ENCODE measurements at regions not wholly inside any gene's neighbourhood (a gene's known extent, or its start where the extent isn't known, plus 50 kb on each side); places are given as distances from the start of the nearest gene placed in this dataset.
"Not testable (repeated sequence)": the region's sequence is repeated elsewhere in the genome, so short reads cannot be mapped to it uniquely, and the experiment has no call there.

DNA sequence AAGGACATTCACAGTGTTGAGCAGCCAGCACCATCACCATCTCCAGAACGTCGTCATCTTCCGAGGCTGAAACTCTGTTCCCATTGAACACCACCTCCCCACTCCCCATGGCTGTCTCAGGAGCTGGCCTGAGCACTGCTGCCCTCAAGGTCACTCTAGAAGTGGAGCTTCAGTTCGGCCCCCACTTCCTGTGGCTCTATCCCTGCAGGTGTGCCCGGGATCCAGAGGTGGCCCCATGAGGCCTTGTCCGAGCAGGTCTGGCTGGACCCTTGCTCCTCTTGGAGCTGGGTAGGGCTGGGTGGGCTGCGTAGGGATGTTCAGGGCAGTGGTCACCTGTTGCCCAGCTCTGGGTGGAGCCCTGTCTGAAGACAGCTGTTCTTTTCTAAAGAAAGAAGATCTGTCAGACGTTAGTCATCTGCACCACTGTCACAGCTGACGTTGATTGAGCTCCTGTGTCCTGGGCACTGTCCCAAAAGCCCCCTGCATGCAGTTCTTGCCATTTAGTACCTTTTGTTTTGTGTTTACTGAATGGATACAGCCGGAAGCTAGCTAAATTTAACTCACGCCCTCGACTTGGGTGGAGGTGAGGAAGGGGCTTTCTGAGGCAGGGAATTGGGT, 75.5 kb upstream of the CLDN5 start:
- TF ChIP-seq CTCF (IDR thresholded peaks at IDR 0.05) (no peak), POLR2A (IDR thresholded peaks at IDR 0.05) (no peak)
- Histone ChIP-seq H3K27me3 (no peaks in the 10 kb centered on the region), H3K4me1 (peaks cover 4% of the 10 kb centered on the region), H3K36me3 (ENCODE audit: low read depth, missing control alignments) (no peaks in the 10 kb centered on the region), H3K27ac (no peak overlapping the region), H3K4me3 (no peak overlapping the region), H3K9me3 (no peaks in the 10 kb centered on the region)
- WGBS, 2 donors, result 74 to 76% methylated on average over 9 to 12 of the region's 12 CpGs
- no peak for DNase-seq
- intact Hi-C loops (cut with DNase I; ENCODE audit: low total_unique reads), result no loop called here

DNA sequence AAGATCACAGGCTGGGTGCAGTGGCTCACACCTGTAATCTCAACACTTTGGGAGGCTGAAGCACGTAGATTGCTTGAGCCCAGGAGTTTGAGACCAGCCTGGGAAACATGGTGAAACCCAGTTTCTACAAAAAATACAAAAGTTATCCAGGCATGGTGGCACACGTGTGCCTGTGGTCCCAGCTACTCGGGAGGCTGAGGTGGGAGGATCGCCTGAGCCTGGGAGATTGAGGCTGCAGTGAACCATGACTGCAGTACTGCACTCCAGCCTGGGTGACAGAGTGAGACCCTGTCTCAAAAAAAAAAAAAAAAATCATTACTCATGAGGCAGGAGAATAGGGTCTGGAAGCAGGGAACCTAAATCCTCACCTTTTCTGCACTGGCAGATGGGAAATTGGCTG, 79.1 kb upstream of the CLDN5 start:
- H3K27ac ChIP-seq; H3K27me3 ChIP-seq; DNase-seq; H3K4me1 ChIP-seq; H3K4me3 ChIP-seq; H3K9me3 ChIP-seq; H3K36me3 ChIP-seq (ENCODE audit: low read depth, missing control alignments); intact Hi-C loops (cut with DNase I; ENCODE audit: low total_unique reads): not testable (repeated sequence)
- 63 to 77% methylated on average over 4 of the region's 4 CpGs for WGBS, 2 donors

- no peak overlapping the region for H3K27ac ChIP-seq
- no peaks in the 10 kb centered on the region for H3K36me3 ChIP-seq (ENCODE audit: low read depth, missing control alignments)
- no peak overlapping the region for H3K4me3 ChIP-seq
- intact Hi-C loops (cut with DNase I; ENCODE audit: low total_unique reads), result no loop called here
- no peaks in the 10 kb centered on the region for H3K9me3 ChIP-seq
- H3K27me3 ChIP-seq, result no peaks in the 10 kb centered on the region
- 68 to 87% methylated on average over 3 of the region's 3 CpGs for WGBS, 2 donors
- peak; percentile 53 for DNase-seq
- H3K4me1 ChIP-seq, result peaks cover 4% of the 10 kb centered on the region
- TF ChIP-seq CTCF (IDR thresholded peaks at IDR 0.05), result no peak
- TF ChIP-seq POLR2A (IDR thresholded peaks at IDR 0.05), result no peak
Measured at GRCh38 chr22:19603767-19604166, 79.6 kb upstream of the CLDN5 start.

DNA sequence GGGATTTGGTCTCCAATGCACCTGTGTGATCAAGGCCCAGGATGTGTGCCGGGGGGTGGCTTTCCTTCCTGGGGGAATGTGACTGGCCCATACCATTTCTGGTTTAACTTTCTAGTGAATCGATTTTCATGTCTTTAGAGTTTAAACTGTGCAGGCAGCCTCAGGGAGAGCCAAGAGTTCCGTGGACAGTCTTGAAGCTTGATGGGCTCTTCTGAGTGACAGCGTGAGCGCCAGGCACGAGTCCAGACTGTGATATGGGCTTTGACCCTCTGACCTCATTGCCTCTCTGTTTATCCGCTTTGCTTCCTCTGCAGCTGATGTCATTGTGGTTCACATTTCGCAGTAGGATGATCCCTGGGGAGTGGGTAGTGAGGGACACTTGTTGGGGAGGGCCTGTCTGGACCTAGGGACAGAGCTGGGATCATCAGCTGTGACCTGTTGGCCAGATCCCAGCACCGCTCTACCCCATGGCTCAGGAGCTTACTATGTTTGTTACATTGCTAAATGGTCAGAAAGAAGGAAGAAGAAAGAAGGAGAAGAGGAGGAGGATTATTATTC, 80.6 kb upstream of the CLDN5 start:
- H3K27me3 ChIP-seq, result no peaks in the 10 kb centered on the region
- DNase-seq, result no peak
- H3K36me3 ChIP-seq (ENCODE audit: low read depth, missing control alignments), result no peaks in the 10 kb centered on the region
- no peaks in the 10 kb centered on the region for H3K9me3 ChIP-seq
- peaks cover 4% of the 10 kb centered on the region for H3K4me1 ChIP-seq
- 75 to 83% methylated on average over 7 to 9 of the region's 9 CpGs for WGBS, 2 donors
- intact Hi-C loops (cut with DNase I; ENCODE audit: low total_unique reads), result no loop called here
- H3K27ac ChIP-seq, result no peak overlapping the region
- H3K4me3 ChIP-seq, result no peak overlapping the region
- TF ChIP-seq POLR2A (IDR thresholded peaks at IDR 0.05) (no peak), CTCF (IDR thresholded peaks at IDR 0.05) (no peak)

- WGBS, 2 donors, result 78 to 83% methylated on average over 7 to 27 of the region's 28 CpGs
- no peak for DNase-seq
Measured at GRCh38 chr22:19605508-19606331, 81.5 kb upstream of the CLDN5 start.

More at GRCh38 chr22:19605508-19606331, 81.5 kb upstream of the CLDN5 start:
- no peaks in the 10 kb centered on the region for H3K27me3 ChIP-seq
- no peaks in the 10 kb centered on the region for H3K36me3 ChIP-seq (ENCODE audit: low read depth, missing control alignments)
- intact Hi-C loops (cut with DNase I; ENCODE audit: low total_unique reads), result no loop called here
- H3K4me1 ChIP-seq, result peaks cover 4% of the 10 kb centered on the region
- no peaks in the 10 kb centered on the region for H3K9me3 ChIP-seq
- H3K4me3 ChIP-seq, result no peak overlapping the region
- TF ChIP-seq POLR2A (IDR thresholded peaks at IDR 0.05) (no peak), CTCF (IDR thresholded peaks at IDR 0.05) (no peak)
- H3K27ac ChIP-seq, result no peak overlapping the region
